ENCODE measurements at regions not wholly inside any gene's neighbourhood (a gene's known extent, or its start where the extent isn't known, plus 50 kb on each side); places are given as distances from the start of the nearest gene placed in this dataset.

DNA sequence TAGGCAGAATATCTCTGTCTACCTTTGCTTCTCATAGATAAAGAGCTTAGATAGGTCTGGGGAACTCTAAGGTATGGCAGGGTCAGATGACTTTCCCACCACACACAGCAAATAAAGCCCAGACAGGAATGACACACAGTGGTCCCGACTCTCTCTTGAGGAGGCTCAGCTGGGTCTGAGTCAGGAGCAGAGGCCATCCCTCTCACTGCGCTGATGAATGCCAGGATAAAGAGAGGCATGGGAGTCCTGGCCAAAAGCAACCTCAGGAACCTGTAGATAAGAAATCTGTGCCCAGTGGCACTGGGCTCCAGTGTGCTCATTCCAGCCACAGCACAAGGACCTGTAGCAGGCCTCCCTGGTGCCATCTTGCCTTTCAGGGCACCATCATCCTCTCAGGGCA lies 129.4 kb upstream of the PARP11 start:
- no peak for TF ChIP-seq EZH2 (IDR thresholded peaks at IDR 0.05; ENCODE audit: borderline replicate concordance, insufficient read depth, low read depth, low read length, poor library complexity, severe bottlenecking)
- TF ChIP-seq, protein P1, sequence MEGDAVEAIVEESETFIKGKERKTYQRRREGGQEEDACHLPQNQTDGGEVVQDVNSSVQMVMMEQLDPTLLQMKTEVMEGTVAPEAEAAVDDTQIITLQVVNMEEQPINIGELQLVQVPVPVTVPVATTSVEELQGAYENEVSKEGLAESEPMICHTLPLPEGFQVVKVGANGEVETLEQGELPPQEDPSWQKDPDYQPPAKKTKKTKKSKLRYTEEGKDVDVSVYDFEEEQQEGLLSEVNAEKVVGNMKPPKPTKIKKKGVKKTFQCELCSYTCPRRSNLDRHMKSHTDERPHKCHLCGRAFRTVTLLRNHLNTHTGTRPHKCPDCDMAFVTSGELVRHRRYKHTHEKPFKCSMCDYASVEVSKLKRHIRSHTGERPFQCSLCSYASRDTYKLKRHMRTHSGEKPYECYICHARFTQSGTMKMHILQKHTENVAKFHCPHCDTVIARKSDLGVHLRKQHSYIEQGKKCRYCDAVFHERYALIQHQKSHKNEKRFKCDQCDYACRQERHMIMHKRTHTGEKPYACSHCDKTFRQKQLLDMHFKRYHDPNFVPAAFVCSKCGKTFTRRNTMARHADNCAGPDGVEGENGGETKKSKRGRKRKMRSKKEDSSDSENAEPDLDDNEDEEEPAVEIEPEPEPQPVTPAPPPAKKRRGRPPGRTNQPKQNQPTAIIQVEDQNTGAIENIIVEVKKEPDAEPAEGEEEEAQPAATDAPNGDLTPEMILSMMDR (IDR thresholded peaks at IDR 0.05): no peak
